ENCODE measurements at regions not wholly inside any gene's neighbourhood (a gene's known extent, or its start where the extent isn't known, plus 50 kb on each side); places are given as distances from the start of the nearest gene placed in this dataset.

DNA sequence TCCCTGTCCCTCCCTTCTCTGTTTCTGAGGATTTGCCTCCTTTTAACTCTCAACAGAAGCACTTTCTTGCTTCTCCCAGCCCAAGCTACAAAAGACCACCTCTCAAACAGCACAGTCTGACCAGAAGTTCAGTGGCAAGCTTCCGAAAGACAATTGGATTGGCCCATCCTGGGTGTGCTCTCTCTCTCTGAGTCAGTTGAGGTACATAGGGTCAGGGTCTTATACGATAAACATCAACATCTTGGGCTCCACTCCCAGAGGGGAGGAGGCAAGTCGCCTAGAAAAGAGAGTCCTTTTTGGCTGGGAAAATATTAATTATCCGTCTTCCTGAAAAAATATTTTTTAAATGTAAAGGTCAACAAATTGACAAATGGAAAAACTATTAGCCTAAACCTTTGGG lies 155.8 kb downstream of the TMCO5A start:
- no peaks in the 10 kb centered on the region for H3K27me3 ChIP-seq
- H3K27ac ChIP-seq: peak overlapping the region in 1 of 2 donors; percentile 51
- no peaks in the 10 kb centered on the region for H3K36me3 ChIP-seq
- no peak for TF ChIP-seq EP300 (IDR thresholded peaks at IDR 0.05)
- TF ChIP-seq POLR2A (IDR thresholded peaks at IDR 0.05): no peak
- TF ChIP-seq, protein P1, sequence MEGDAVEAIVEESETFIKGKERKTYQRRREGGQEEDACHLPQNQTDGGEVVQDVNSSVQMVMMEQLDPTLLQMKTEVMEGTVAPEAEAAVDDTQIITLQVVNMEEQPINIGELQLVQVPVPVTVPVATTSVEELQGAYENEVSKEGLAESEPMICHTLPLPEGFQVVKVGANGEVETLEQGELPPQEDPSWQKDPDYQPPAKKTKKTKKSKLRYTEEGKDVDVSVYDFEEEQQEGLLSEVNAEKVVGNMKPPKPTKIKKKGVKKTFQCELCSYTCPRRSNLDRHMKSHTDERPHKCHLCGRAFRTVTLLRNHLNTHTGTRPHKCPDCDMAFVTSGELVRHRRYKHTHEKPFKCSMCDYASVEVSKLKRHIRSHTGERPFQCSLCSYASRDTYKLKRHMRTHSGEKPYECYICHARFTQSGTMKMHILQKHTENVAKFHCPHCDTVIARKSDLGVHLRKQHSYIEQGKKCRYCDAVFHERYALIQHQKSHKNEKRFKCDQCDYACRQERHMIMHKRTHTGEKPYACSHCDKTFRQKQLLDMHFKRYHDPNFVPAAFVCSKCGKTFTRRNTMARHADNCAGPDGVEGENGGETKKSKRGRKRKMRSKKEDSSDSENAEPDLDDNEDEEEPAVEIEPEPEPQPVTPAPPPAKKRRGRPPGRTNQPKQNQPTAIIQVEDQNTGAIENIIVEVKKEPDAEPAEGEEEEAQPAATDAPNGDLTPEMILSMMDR (IDR thresholded peaks at IDR 0.05): no peak
- H3K4me1 ChIP-seq (ENCODE audit: insufficient read depth): peaks cover 2% of the 10 kb centered on the region
- H3K9me3 ChIP-seq: no peaks in the 10 kb centered on the region
- peak in 2 of 5 donors; percentile 16 to 30 for DNase-seq
- WGBS, 3 donors: 11 to 36% (median 12%) methylated on average over 4 of the region's 4 CpGs
- H3K4me3 ChIP-seq: no peak overlapping the region
- intact Hi-C loops (cut with DNase I): no loop called here

DNA sequence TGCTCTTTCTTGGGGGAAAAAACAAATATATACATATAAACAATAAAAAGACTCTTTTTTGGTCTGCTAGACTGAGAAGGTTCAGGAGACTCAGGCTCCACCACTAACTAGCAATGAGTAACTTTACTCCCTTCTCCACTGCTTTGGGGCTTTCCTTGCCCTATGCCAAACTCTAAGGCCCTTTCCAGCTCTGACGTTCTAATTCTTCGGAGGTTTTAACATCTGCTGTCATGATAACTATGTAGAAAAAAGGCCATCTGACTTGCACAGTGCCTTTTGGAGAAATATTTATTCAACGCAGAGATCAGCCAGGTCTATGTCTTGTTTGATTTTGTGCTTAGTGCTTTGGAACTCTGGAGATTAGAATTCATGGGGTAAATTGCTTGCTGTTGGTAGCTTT lies 156.2 kb downstream of the TMCO5A start:
- no peaks in the 10 kb centered on the region for H3K36me3 ChIP-seq
- peak overlapping the region in 1 of 2 donors; percentile 51 for H3K27ac ChIP-seq
- peaks cover 2% of the 10 kb centered on the region for H3K4me1 ChIP-seq (ENCODE audit: insufficient read depth)
- no peaks in the 10 kb centered on the region for H3K27me3 ChIP-seq
- TF ChIP-seq POLR2A (IDR thresholded peaks at IDR 0.05) (no peak), EP300 (IDR thresholded peaks at IDR 0.05) (no peak)
- TF ChIP-seq, protein P1 (IDR thresholded peaks at IDR 0.05): no peak
- no peaks in the 10 kb centered on the region for H3K9me3 ChIP-seq
- intact Hi-C loops (cut with DNase I): no loop called here
- H3K4me3 ChIP-seq: no peak overlapping the region
- 7 to 24% (median 8%) methylated on average over 3 of the region's 3 CpGs for WGBS, 3 donors
- no peak for DNase-seq

DNA sequence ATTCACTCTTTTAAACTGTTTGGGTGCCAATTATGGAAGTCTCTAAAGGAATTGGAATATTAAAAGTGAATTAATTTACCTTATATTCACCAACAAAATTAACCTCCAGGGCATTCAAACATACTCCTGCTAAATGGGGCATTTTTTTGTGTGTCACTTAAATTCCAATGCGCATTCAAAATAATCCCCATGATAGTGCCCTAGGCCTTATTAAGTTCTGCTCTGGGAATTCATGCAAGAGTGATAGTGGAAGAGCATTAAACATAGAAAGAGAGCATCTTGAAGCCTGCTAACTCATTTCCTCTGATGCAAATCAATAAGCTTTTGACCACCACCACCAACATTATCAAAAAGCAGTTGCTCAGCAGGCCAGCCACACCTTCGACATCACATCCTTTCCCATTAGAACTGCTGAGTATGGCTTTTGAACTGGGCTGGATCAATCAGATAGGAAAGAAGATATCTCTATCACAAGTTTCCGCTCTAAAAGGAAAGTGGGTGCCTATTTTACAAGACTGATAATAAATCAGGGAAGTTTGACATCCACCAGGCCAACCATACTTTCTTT lies 156.7 kb downstream of the TMCO5A start:
- Histone ChIP-seq H3K4me1 (ENCODE audit: insufficient read depth) (no peaks in the 10 kb centered on the region), H3K4me3 (no peak overlapping the region), H3K27me3 (no peaks in the 10 kb centered on the region), H3K36me3 (no peaks in the 10 kb centered on the region), H3K9me3 (no peaks in the 10 kb centered on the region), H3K27ac (no peak overlapping the region)
- TF ChIP-seq EP300 (IDR thresholded peaks at IDR 0.05): no peak
- TF ChIP-seq, protein P1 (IDR thresholded peaks at IDR 0.05): no peak
- no peak for TF ChIP-seq POLR2A (IDR thresholded peaks at IDR 0.05)
- intact Hi-C loops (cut with DNase I): no loop called here
- 97 to 99% (median 99%) methylated on average over 3 of the region's 3 CpGs for WGBS, 3 donors
- DNase-seq: no peak

DNA sequence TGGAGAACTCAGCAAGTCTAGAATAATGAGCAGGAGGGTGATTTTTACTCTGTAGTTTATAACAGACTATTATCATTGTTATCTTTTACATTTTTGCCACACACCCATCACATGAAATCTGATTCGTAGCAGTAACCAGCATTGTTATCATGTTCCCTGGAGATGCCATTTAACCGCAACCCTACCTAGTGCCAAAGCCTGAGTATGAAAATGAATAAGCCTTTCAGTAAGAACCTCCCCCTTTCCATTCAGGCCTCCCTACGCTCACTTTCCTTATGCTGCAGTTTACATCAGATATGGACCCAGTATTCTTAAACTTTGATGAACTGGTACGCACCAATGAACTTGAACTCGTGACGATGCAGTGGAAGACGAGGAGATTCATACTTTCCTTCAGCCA lies 158.7 kb upstream of the SPRED1 start:
- no peaks in the 10 kb centered on the region for H3K4me1 ChIP-seq (ENCODE audit: insufficient read depth)
- no peaks in the 10 kb centered on the region for H3K36me3 ChIP-seq
- TF ChIP-seq POLR2A (IDR thresholded peaks at IDR 0.05) (no peak), EP300 (IDR thresholded peaks at IDR 0.05) (no peak)
- TF ChIP-seq, protein P1 (IDR thresholded peaks at IDR 0.05): no peak
- H3K27ac ChIP-seq: no peak overlapping the region
- no peak overlapping the region for H3K4me3 ChIP-seq
- no peaks in the 10 kb centered on the region for H3K27me3 ChIP-seq
- H3K9me3 ChIP-seq: no peaks in the 10 kb centered on the region
- no peak for DNase-seq
- intact Hi-C loops (cut with DNase I): no loop called here
- 95 to 98% (median 97%) methylated on average over 7 of the region's 7 CpGs for WGBS, 3 donors

All from ovary (tissue), 7 donors.